GM12891 (cell line): ENCODE measurements at regions not wholly inside any gene's neighbourhood (a gene's known extent, or its start where the extent isn't known, plus 50 kb on each side); places are given as distances from the start of the nearest gene placed in this dataset.

ENCODE experiments used
- POLR2A ChIP-seq: IDR thresholded peaks from 2 replicates; pipeline ENCODE4 v1.6.1; 2011; ENCODE audit warnings: low read depth, low read length, control low read depth
- POLR2AphosphoS5 ChIP-seq: IDR thresholded peaks from 2 replicates; pipeline ENCODE4 v1.6.1; 2011; ENCODE audit warnings: low read depth, low read length, control low read depth

DNA sequence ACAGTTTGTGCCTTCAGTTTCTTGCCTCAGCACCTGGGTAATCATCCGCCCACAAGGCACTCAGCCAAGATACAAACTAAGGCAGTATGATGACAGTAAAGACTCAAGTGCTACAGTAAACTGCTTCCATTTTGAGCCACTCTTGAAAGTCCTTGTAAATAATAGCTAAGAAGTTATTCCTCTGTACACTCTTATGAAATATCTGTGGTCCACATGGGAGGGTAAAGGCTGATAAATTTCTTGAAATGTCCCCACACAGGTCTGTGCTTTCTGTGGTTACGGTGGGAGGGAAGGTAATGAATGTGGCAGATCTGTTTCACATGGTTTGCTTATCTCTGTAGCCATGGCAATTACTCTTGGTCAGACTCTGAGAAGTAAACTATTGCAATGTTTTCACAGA is 551.0 kb upstream of the ZWINT start:
- TF ChIP-seq POLR2A (no peak), POLR2AphosphoS5 (no peak)
